ENCODE measurements at regions not wholly inside any gene's neighbourhood (a gene's known extent, or its start where the extent isn't known, plus 50 kb on each side); places are given as distances from the start of the nearest gene placed in this dataset.

GRCh38 chr10:7038416-7038815 is 372.4 kb downstream of the SFMBT2 start:
- TF ChIP-seq YY1 (IDR thresholded peaks at IDR 0.05; ENCODE audit: insufficient read depth, insufficient read length) (no peak), ZNF274 (IDR thresholded peaks at IDR 0.05; ENCODE audit: low read depth, low read length) (no peak)

Data from NT2/D1 (cell line).